OCI-LY1 (cell line): ENCODE measurements at regions not wholly inside any gene's neighbourhood (a gene's known extent, or its start where the extent isn't known, plus 50 kb on each side); places are given as distances from the start of the nearest gene placed in this dataset.

Experiments used
- EZH2 ChIP-seq: fragments of 200-600 bp; sonication (generic), shearing (Covaris generic); IDR thresholded peaks from 2 replicates; pipeline ENCODE4 v1.8.0; 2017; ENCODE audit warnings: borderline replicate concordance, mixed run types, mild to moderate bottlenecking, antibody characterized with exemption, low read length, moderate library complexity, mixed read lengths
- TF ChIP-seq, protein P1 (sequence below): fragments of 200-600 bp; sonication (generic), shearing (Covaris generic); IDR thresholded peaks from 2 replicates; pipeline ENCODE4 v1.5.1; 2017; ENCODE audit warnings: mild to moderate bottlenecking, antibody characterized with exemption, low read length, moderate library complexity, mixed read lengths

DNA sequence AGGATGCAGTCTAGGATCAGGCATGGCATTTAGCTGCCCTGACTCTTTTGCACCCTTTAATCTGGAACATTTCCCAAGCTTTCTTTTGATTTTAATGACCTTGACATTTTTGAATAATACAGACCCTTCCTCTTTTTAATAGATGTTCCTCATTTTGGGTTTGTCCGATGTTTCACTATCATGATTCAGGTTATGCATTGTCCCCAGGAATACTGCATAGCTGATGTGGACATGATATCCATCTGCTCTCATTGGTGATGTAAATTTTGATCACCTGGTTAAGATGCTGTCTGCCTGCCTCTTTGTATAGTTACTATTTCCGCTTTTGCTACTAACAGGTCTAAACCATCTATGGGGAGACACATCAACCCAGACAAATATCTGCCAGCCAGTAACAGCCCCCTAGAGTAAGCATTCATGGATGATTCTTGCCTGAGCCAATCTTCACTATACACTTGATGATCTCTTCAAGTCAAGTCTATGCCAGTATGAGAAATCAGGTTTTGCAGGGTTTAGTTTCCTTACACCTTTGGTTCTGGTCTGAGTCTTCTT lies 50.6 kb upstream of the ULK4 start:
- TF ChIP-seq, protein P1, sequence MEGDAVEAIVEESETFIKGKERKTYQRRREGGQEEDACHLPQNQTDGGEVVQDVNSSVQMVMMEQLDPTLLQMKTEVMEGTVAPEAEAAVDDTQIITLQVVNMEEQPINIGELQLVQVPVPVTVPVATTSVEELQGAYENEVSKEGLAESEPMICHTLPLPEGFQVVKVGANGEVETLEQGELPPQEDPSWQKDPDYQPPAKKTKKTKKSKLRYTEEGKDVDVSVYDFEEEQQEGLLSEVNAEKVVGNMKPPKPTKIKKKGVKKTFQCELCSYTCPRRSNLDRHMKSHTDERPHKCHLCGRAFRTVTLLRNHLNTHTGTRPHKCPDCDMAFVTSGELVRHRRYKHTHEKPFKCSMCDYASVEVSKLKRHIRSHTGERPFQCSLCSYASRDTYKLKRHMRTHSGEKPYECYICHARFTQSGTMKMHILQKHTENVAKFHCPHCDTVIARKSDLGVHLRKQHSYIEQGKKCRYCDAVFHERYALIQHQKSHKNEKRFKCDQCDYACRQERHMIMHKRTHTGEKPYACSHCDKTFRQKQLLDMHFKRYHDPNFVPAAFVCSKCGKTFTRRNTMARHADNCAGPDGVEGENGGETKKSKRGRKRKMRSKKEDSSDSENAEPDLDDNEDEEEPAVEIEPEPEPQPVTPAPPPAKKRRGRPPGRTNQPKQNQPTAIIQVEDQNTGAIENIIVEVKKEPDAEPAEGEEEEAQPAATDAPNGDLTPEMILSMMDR, result no peak
- no peak for TF ChIP-seq EZH2
